Memory B cell (primary cell): ENCODE measurements at regions not wholly inside any gene's neighbourhood (a gene's known extent, or its start where the extent isn't known, plus 50 kb on each side); places are given as distances from the start of the nearest gene placed in this dataset.

Source experiments
- ATAC-seq: fragments of 150-1000 bp; cut with Tn5 transposase; 2 replicates; pipeline ENCODE4 v1.10.0; 2021; ENCODE audit warnings: low read depth, mild to moderate bottlenecking, moderate library complexity
- DNase-seq, 2 donors: peaks; one replicate each; pipeline ENCODE4 v3.0.0; 2022; ENCODE audit warnings: low spot score in 2 of 2
- H3K27ac Mint-ChIP-seq: one replicate; pipeline ENCODE4 v1.8.0; 2022; ENCODE audit warnings: mild to moderate bottlenecking, moderate library complexity, mixed read lengths
- H3K27me3 Mint-ChIP-seq: one replicate; pipeline ENCODE4 v1.8.0; 2022; ENCODE audit warnings: mixed read lengths
- H3K36me3 Mint-ChIP-seq: one replicate; pipeline ENCODE4 v1.8.0; 2022; ENCODE audit warnings: mild to moderate bottlenecking, mixed read lengths
- H3K4me1 Mint-ChIP-seq: one replicate; pipeline ENCODE4 v1.8.0; 2022; ENCODE audit warnings: mixed read lengths
- H3K4me3 Mint-ChIP-seq: one replicate; pipeline ENCODE4 v1.8.0; 2022; ENCODE audit warnings: mild to moderate bottlenecking, moderate library complexity, mixed read lengths
- H3K9me3 Mint-ChIP-seq: one replicate; pipeline ENCODE4 v1.8.0; 2022; ENCODE audit warnings: mixed read lengths

- no peak overlapping the region for H3K4me3 Mint-ChIP-seq
- H3K27me3 Mint-ChIP-seq: no peaks in the 10 kb centered on the region
- peaks cover 4% of the 10 kb centered on the region for H3K9me3 Mint-ChIP-seq
- no peak overlapping the region for H3K27ac Mint-ChIP-seq
- no peaks in the 10 kb centered on the region for H3K4me1 Mint-ChIP-seq
- ATAC-seq (no peak), DNase-seq (no peak)
- no peaks in the 10 kb centered on the region for H3K36me3 Mint-ChIP-seq
Measured at GRCh38 chr6:92315312-92315711, 1104.0 kb downstream of the EPHA7 start.

DNA sequence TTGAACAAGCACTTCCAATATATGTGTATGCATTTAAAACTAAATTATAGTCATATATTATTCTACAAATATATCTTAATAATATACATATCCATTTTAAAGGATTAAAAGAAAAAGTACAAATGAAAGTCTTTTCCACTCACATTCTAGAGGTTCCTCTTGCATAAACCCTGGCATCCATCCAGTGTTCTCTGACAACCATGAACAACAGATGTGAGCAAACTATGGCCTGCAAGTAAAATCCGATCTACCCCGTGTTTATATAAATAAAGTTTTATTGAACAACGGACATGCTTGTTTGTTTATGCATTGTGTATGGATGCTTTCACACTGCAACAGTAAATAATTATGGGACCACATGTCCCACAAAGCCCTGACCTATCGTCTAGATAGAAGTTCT, 1122.3 kb downstream of the EPHA7 start:
- ATAC-seq (no peak), DNase-seq (no peak)
- H3K4me3 Mint-ChIP-seq: no peak overlapping the region
- H3K27me3 Mint-ChIP-seq: no peaks in the 10 kb centered on the region
- no peak overlapping the region for H3K27ac Mint-ChIP-seq
- H3K36me3 Mint-ChIP-seq: no peaks in the 10 kb centered on the region
- no peaks in the 10 kb centered on the region for H3K4me1 Mint-ChIP-seq
- H3K9me3 Mint-ChIP-seq: no peaks in the 10 kb centered on the region

DNA sequence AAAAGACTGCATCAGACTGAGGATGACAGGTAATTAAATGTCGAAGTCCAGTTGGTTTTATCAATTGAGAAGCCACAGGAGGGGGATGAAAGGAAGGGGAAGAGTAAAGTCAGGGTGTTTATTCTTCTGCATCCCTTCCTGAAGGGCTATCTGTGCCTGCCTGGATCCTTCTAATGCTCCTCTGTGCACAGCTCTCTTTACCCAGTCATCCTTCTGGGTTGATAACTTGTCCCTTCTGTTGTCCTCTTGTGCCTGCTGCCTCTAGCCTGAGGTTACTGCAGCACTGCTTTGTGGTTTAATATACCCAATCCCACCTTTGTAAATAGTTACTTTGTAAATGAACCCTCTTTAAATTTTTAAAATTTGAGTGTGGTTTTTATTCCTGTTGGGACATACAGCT, 1127.3 kb downstream of the EPHA7 start:
- peaks cover 5% of the 10 kb centered on the region for H3K9me3 Mint-ChIP-seq

DNA sequence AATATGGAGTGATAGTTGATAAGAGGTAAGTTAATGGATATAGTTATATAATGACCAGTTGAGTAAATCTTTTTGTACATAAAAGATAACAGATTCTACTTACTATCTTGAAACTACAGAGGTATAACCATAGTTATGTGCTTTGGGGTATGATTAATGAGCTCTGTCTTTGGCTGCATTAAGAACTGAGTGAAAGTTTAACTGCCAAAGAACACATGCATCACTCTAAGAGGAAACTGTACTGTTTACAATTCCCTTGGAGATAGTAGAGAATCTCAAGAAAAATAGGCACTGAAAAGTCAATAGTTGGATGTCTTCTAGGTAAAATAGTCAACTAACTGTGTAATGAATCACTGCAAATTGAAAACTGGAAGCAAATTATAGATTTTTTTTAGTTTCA, 1129.5 kb downstream of the EPHA7 start:
- Mint-ChIP-seq H3K27ac (no peak overlapping the region), H3K27me3 (no peaks in the 10 kb centered on the region), H3K9me3 (peaks cover 5% of the 10 kb centered on the region), H3K36me3 (no peaks in the 10 kb centered on the region), H3K4me1 (no peaks in the 10 kb centered on the region), H3K4me3 (no peak overlapping the region)
- no peak for ATAC-seq
- DNase-seq: no peak

More for the DNA sequence above, 1127.3 kb downstream of the EPHA7 start:
- Mint-ChIP-seq H3K4me1 (no peaks in the 10 kb centered on the region), H3K4me3 (no peak overlapping the region), H3K36me3 (no peaks in the 10 kb centered on the region), H3K27ac (no peak overlapping the region), H3K27me3 (no peaks in the 10 kb centered on the region)
- DNase-seq (no peak), ATAC-seq (no peak)

GRCh38 chr6:92281571-92282076, 1137.7 kb downstream of the EPHA7 start:
- Mint-ChIP-seq H3K27me3 (no peaks in the 10 kb centered on the region), H3K9me3 (no peaks in the 10 kb centered on the region), H3K4me3 (no peak overlapping the region), H3K27ac (no peak overlapping the region), H3K36me3 (no peaks in the 10 kb centered on the region), H3K4me1 (no peaks in the 10 kb centered on the region)
- no peak for DNase-seq
- ATAC-seq: no peak

GRCh38 chr6:92275150-92275549, 1144.2 kb downstream of the EPHA7 start:
- peaks cover 7% of the 10 kb centered on the region for H3K9me3 Mint-ChIP-seq
- DNase-seq (no peak), ATAC-seq (no peak)
- H3K27ac Mint-ChIP-seq: no peak overlapping the region
- H3K27me3 Mint-ChIP-seq: no peaks in the 10 kb centered on the region
- no peak overlapping the region for H3K4me3 Mint-ChIP-seq
- H3K4me1 Mint-ChIP-seq: no peaks in the 10 kb centered on the region
- no peaks in the 10 kb centered on the region for H3K36me3 Mint-ChIP-seq

- ATAC-seq: no peak
- no peak overlapping the region for H3K27ac Mint-ChIP-seq
Measured at GRCh38 chr6:92274588-92274987, 1144.8 kb downstream of the EPHA7 start.

DNA sequence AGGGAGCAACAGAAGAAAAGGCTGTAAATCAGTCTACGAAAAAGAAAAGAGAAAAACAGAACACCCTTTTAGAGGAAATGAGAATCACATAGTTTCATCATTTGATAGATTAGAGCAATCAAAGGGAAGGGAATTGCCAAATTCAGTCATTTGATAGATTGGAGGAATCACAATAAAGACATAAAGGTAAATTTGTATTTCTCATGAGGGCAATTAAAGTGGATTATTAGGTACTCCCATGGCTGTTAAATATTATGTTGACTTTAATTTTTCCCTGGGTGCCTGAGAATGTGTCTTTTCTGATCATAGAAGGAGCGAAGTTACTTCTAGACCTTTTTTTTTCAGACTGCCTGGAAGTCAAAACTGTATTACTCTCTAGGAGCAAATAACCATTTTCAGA, 1145.7 kb downstream of the EPHA7 start:
- no peak for ATAC-seq
- Mint-ChIP-seq H3K27ac (no peak overlapping the region), H3K4me3 (no peak overlapping the region)

More at GRCh38 chr6:92274588-92274987, 1144.8 kb downstream of the EPHA7 start:
- H3K27me3 Mint-ChIP-seq: no peaks in the 10 kb centered on the region
- H3K4me3 Mint-ChIP-seq: no peak overlapping the region
- DNase-seq: no peak
- no peaks in the 10 kb centered on the region for H3K4me1 Mint-ChIP-seq
- H3K36me3 Mint-ChIP-seq: no peaks in the 10 kb centered on the region
- H3K9me3 Mint-ChIP-seq: peaks cover 7% of the 10 kb centered on the region

GRCh38 chr6:92271091-92271490, 1148.3 kb downstream of the EPHA7 start:
- DNase-seq (no peak), ATAC-seq (no peak)
- H3K4me3 Mint-ChIP-seq: no peak overlapping the region
- H3K4me1 Mint-ChIP-seq: no peaks in the 10 kb centered on the region
- no peak overlapping the region for H3K27ac Mint-ChIP-seq
- H3K9me3 Mint-ChIP-seq: peaks cover 7% of the 10 kb centered on the region
- H3K27me3 Mint-ChIP-seq: no peaks in the 10 kb centered on the region
- H3K36me3 Mint-ChIP-seq: no peaks in the 10 kb centered on the region

More for the DNA sequence above, 1145.7 kb downstream of the EPHA7 start:
- H3K9me3 Mint-ChIP-seq: peaks cover 7% of the 10 kb centered on the region
- no peaks in the 10 kb centered on the region for H3K4me1 Mint-ChIP-seq
- H3K36me3 Mint-ChIP-seq: no peaks in the 10 kb centered on the region
- no peaks in the 10 kb centered on the region for H3K27me3 Mint-ChIP-seq
- no peak for DNase-seq

DNA sequence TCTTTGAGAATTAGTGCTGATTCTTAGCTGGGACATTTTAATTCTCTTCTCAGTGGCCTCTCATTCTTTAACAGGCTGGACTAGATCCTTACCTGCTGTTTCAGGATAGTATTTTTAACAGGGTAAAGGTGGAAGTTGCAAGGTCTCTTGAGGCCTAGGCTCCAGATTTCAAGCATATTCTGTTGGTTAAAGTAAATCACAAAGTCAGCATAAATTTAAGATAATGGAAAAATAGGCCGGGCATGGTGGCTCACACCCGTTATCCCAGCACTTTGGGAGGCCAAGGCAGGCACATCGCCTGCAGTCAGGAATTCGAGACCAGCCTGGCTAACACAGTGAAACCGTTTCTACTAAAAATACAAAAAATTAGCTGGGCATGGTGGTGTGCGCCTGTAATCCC, 1149.0 kb downstream of the EPHA7 start:
- no peak for ATAC-seq
- no peaks in the 10 kb centered on the region for H3K4me1 Mint-ChIP-seq
- no peaks in the 10 kb centered on the region for H3K36me3 Mint-ChIP-seq
- no peaks in the 10 kb centered on the region for H3K27me3 Mint-ChIP-seq
- H3K27ac Mint-ChIP-seq: no peak overlapping the region
- no peak for DNase-seq
- no peak overlapping the region for H3K4me3 Mint-ChIP-seq
- H3K9me3 Mint-ChIP-seq: peaks cover 7% of the 10 kb centered on the region

DNA sequence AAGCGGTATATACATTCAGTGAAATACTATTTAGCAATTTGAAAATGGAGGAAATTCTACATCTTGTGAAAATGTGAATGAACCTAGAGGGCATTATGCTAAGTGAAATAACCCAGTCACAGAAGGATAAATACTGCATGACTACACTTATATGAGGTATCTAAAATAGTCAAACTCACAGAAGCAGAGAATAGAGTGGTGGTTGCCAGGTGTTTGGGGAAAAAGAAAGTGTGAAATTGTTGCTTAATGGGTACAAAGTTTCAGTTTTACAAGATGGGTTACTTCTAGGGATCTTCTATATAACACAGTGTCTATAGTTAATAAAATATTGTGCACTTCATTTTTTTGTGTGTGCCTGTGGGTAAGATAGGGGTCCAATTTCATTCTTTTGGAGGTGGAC, 1152.0 kb downstream of the EPHA7 start:
- ATAC-seq (no peak), DNase-seq (no peak)
- no peaks in the 10 kb centered on the region for H3K36me3 Mint-ChIP-seq
- no peaks in the 10 kb centered on the region for H3K27me3 Mint-ChIP-seq
- peaks cover 4% of the 10 kb centered on the region for H3K9me3 Mint-ChIP-seq
- no peak overlapping the region for H3K27ac Mint-ChIP-seq
- no peaks in the 10 kb centered on the region for H3K4me1 Mint-ChIP-seq
- H3K4me3 Mint-ChIP-seq: no peak overlapping the region

GRCh38 chr6:92263864-92264263, 1155.5 kb downstream of the EPHA7 start:
- Mint-ChIP-seq H3K4me3 (no peak overlapping the region), H3K27me3 (no peaks in the 10 kb centered on the region), H3K27ac (no peak overlapping the region), H3K36me3 (no peaks in the 10 kb centered on the region), H3K4me1 (no peaks in the 10 kb centered on the region), H3K9me3 (peaks cover 7% of the 10 kb centered on the region)
- ATAC-seq (no peak), DNase-seq (no peak)

GRCh38 chr6:92259171-92259570, 1160.2 kb downstream of the EPHA7 start:
- H3K27me3 Mint-ChIP-seq: no peaks in the 10 kb centered on the region
- ATAC-seq (no peak), DNase-seq (no peak)
- no peaks in the 10 kb centered on the region for H3K4me1 Mint-ChIP-seq
- no peaks in the 10 kb centered on the region for H3K36me3 Mint-ChIP-seq
- peaks cover 7% of the 10 kb centered on the region for H3K9me3 Mint-ChIP-seq
- no peak overlapping the region for H3K27ac Mint-ChIP-seq
- H3K4me3 Mint-ChIP-seq: no peak overlapping the region

GRCh38 chr6:92243315-92243714, 1176.0 kb downstream of the EPHA7 start:
- Mint-ChIP-seq H3K27ac (no peak overlapping the region), H3K36me3 (no peaks in the 10 kb centered on the region), H3K4me1 (no peaks in the 10 kb centered on the region), H3K4me3 (no peak overlapping the region), H3K9me3 (peaks cover 1% of the 10 kb centered on the region), H3K27me3 (no peaks in the 10 kb centered on the region)
- no peak for ATAC-seq
- DNase-seq: no peak

- Mint-ChIP-seq H3K4me1 (no peaks in the 10 kb centered on the region), H3K36me3 (no peaks in the 10 kb centered on the region), H3K27me3 (no peaks in the 10 kb centered on the region), H3K9me3 (peaks cover 5% of the 10 kb centered on the region), H3K27ac (no peak overlapping the region), H3K4me3 (no peak overlapping the region)
- ATAC-seq (no peak), DNase-seq (no peak)
Measured at GRCh38 chr6:92231171-92231701, 1188.1 kb downstream of the EPHA7 start.
